GM18502 (cell line): ENCODE measurements at regions not wholly inside any gene's neighbourhood (a gene's known extent, or its start where the extent isn't known, plus 50 kb on each side); places are given as distances from the start of the nearest gene placed in this dataset.
"Not testable (repeated sequence)": the region's sequence is repeated elsewhere in the genome, so short reads cannot be mapped to it uniquely, and the experiment has no call there.

ENCODE experiments used
- ATAC-seq: cut with Tn5 transposase; IDR thresholded peaks from one replicate; pipeline ENCODE4 v1.9.1; 2021; ENCODE audit warnings: mild to moderate bottlenecking; ENCODE audit not compliant: unreplicated experiment, poor library complexity

GRCh38 chr11:88061111-88061510, 114.1 kb downstream of the RAB38 start:
- no peak for ATAC-seq

- ATAC-seq, result no peak
Observed at GRCh38 chr11:88059326-88059725, 115.9 kb downstream of the RAB38 start.

GRCh38 chr11:88051396-88051795, 123.8 kb downstream of the RAB38 start:
- no peak for ATAC-seq

DNA sequence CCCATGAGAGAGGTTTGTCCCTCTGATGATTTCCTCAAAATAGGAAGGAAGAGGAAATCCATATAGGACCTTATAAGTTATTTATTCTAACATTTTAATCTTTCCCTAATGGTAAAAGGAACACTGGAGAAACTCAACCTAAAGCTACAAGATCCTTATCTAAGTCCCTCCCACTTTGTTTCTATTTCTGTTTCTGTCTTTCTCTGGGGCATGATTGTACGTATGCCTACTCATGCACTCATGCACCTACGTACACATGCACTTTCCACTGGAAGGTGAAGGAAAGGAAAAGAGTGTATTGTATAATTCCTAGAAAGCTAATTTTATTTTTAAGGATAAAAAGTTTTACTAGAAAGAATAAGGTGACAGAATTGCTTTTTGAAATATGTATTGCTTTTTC, 125.0 kb downstream of the RAB38 start:
- ATAC-seq, result no peak

GRCh38 chr11:88045288-88045687, 130.0 kb downstream of the RAB38 start:
- not testable (repeated sequence) for ATAC-seq

GRCh38 chr11:88044658-88045057, 130.6 kb downstream of the RAB38 start:
- ATAC-seq, result not testable (repeated sequence)

- ATAC-seq, result no peak
Observed at GRCh38 chr11:88043149-88043548, 132.1 kb downstream of the RAB38 start.

- no peak for ATAC-seq
Observed at GRCh38 chr11:88042647-88043046, 132.6 kb downstream of the RAB38 start.

- ATAC-seq, result no peak
Observed at GRCh38 chr11:88042238-88042637, 133.0 kb downstream of the RAB38 start.

- no peak for ATAC-seq
Observed at GRCh38 chr11:88041679-88042078, 133.6 kb downstream of the RAB38 start.

DNA sequence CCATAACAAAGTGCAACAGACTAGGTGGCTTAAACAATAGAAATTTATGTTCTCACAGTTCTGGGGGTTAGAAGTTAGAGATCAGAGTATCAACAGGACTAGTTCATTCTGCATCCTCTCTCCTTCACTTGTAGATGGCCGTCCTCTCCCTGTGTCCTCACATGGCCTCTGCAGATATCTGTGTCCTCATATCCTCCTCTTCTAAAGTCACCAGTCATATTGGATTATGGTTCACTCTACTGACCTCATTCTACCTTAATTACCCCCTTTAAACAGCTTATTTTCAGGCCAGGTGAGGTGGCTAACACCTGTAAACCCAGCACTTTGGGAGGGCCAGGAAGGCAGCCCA, 135.1 kb downstream of the RAB38 start:
- no peak for ATAC-seq

DNA sequence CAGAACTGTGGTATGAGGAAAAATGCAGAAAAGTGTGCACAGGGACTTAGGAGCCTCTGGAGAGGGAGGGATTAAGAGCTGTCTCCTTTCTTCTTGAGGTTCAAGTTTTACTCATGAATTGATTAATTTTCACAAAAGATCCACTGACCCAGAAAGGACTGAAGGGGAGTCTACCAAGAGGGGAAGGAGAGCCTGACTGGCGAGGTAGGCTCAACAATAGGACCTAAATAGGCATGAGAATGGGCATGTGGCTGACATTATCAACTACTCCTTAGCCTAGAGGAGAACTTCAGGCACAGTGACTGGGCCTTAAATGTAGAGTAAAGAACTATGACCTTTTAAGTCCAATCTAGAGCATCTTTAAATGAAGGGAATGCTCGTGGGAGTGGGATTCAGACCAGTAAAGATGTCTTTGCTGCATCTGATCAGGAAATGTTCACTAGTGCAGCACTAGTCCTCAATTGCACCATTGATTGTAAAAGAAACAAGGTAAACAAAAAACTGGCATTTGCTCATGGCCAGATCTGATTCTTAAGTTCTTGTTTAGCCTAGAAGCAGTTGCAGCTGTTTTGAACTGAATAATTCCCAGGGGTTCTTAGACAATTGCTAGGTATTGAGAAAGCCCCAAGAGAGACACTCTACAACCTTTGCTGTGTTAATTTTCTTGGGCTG, 135.6 kb downstream of the RAB38 start:
- ATAC-seq, result no peak

DNA sequence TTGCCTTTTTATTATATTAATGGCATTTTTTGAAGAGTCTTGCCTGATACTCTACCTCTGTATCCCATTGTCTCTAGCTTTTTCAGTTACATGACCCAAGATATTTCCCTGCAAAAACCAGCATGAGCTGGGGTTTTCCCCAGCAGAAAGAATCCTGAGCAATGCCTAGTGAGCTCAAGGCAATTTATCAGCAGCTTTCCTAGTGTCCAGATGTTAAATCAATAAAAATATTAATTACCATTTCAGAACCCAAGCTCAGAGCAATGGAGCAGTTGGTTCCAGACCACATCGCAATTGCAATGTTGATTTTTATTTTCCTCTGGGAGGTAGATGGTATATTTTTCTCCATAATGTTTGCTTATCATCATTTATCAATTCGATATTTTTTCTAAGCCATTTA, 137.2 kb downstream of the RAB38 start:
- no peak for ATAC-seq

DNA sequence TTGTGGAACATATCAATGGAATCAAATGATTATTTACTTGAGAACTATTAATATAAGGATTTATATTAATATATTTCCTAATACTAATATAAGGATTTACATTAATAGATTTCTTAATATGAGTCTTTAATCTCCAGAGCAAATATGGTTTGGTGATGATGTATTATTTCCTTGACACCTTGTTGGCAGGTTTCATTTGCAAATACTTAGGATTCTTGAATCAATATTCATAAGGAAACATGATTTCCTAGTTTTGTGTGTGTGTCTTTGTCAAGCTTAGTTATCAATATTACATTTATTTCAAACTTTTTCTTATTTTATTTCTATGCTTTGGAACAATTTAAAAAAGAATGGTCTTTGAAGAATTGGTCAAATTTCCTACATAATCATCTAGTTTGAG, 138.5 kb downstream of the RAB38 start:
- ATAC-seq, result no peak

DNA sequence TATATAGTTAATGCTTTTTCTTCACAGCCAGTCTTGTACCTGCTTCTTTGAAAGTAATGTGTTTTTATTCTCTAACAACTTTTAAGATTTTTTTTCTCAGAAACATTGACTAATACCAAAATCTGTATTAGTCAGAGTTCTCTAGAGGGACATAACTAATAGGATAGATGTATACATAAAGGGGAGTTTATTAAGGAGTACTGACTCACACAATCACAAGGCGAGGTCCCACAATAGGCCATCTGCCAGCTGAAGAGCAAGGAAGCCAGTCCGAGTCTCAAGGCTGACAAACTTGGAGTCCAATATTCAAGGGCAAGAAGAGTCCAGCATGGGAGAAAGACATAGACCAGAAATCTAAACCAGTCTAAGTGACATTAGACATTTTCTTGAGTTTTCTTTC, 140.0 kb downstream of the RAB38 start:
- ATAC-seq, result no peak

- no peak for ATAC-seq
Observed at GRCh38 chr11:88017666-88018065, 157.6 kb downstream of the RAB38 start.

DNA sequence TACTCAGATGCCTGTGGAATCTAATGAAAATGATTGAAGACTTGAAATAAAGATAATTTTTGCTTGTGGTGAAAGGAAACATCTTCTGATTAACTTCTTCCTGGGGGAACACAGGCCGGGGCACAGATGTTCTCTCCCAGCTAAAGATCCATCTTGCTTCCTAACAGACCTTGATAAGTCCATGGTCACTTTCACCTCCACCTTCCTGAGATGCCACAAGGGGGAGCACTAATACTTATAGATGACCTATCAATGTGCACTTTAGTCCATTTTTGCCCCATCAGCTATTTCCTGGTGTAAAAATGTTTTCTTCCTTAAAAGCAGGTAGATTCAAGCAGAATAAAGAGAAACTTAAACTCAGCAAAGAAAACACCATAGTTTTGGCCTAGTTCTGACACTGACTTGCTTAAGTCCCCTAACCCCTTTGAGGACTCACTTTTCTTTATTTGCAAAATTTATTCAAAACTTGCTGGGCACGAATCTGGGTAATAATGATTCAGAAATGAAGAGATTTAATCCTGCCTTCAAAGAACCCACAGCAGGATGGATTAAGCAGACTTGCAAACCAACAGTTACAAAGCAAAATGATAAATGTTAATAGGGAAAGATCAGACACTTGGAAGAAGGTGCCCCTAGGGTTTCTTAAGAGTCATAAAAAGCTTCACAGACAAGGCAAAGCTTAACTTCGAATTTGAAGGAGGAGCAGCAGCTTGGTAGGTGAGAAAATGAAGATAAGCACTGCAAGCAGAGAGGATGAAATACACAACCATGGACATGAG, 158.7 kb downstream of the RAB38 start:
- ATAC-seq, result peak; percentile 88

DNA sequence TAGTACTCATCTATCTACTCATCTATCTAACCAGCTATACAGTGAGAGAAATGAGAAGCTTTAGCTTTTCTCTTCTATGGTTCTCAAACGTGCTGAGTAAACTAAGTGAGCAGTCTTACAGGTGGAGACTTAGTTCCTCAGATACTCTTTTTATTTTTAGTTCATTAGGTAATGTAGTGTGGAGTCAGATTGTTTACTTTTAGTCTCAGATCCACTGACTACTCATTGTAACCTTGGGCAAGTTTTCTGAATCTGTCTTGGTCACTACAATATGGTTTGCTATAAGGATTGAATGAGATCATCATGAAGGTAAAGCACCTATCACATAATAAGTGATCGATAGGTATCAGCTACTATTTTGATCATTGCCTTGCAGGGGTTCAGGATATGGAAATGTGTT, 160.1 kb downstream of the RAB38 start:
- no peak for ATAC-seq

GRCh38 chr11:88013508-88014065, 161.7 kb downstream of the RAB38 start:
- ATAC-seq, result no peak

GRCh38 chr11:88012456-88012855, 162.8 kb downstream of the RAB38 start:
- no peak for ATAC-seq

GRCh38 chr11:87976009-87976408, 199.2 kb downstream of the RAB38 start:
- no peak for ATAC-seq

DNA sequence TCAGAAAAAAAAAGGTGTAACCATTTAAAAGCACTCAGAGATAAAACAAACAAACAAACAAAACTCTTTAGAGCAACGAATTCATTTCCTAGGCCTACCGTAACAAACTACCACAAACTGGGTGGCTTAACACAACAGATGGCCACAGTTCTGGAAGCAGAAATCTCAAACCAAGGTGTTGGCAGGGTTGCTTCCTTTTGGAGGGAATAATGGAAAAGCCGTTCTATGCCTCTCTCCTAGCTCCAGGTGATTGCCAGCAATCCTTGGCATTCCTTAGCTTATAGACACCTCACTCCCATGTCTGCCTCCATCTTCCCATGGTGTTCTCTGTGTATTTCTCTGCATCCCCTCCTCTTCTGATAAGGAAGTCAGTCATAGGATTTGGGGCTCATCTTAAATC, 200.4 kb downstream of the RAB38 start:
- ATAC-seq, result no peak
